Stimulated activated CD4-positive, alpha-beta T cell treated with anti-CD3 and anti-CD28 coated beads, TNF-alpha, amount 100 ng/mL, for 24 hours (primary cell): ENCODE measurements at regions not wholly inside any gene's neighbourhood (a gene's known extent, or its start where the extent isn't known, plus 50 kb on each side); places are given as distances from the start of the nearest gene placed in this dataset.
"Not testable (repeated sequence)": the region's sequence is repeated elsewhere in the genome, so short reads cannot be mapped to it uniquely, and the experiment has no call there.

ENCODE experiments used
- DNase-seq, 3 experiments: peaks; one replicate each; pipeline ENCODE4 v3.0.0-alpha.2; 2020; ENCODE audit warnings: low read depth in 3 of 3

- DNase-seq = no peak
Observed at GRCh38 chr4:177494791-177495190, 52.6 kb upstream of the AGA start.

GRCh38 chr4:177495626-177496025 is 53.4 kb upstream of the AGA start:
- not testable (repeated sequence) for DNase-seq

- no peak for DNase-seq
Observed at GRCh38 chr4:177499537-177499936, 57.3 kb upstream of the AGA start.

- no peak for DNase-seq
Observed at GRCh38 chr4:177505171-177505615, 63.0 kb upstream of the AGA start.

- no peak for DNase-seq
Observed at GRCh38 chr4:177508662-177509061, 66.4 kb upstream of the AGA start.

GRCh38 chr4:177509226-177509745 is 67.0 kb upstream of the AGA start:
- no peak for DNase-seq

- DNase-seq = no peak
Observed at GRCh38 chr4:177511611-177512010, 69.4 kb upstream of the AGA start.

GRCh38 chr4:177512646-177513045 is 70.4 kb upstream of the AGA start:
- DNase-seq = no peak

GRCh38 chr4:177517862-177518261 is 75.6 kb upstream of the AGA start:
- no peak for DNase-seq

- no peak for DNase-seq
Observed at GRCh38 chr4:177519481-177520260, 77.4 kb upstream of the AGA start.

GRCh38 chr4:177528620-177529019 is 86.4 kb upstream of the AGA start:
- no peak for DNase-seq

- no peak for DNase-seq
Observed at GRCh38 chr4:177530561-177530960, 88.3 kb upstream of the AGA start.

GRCh38 chr4:177532358-177532757 is 90.1 kb upstream of the AGA start:
- DNase-seq = no peak

- not testable (repeated sequence) for DNase-seq
Observed at GRCh38 chr4:177534841-177535240, 92.6 kb upstream of the AGA start.

GRCh38 chr4:177546745-177547144 is 104.5 kb upstream of the AGA start:
- DNase-seq = no peak

GRCh38 chr4:177547985-177548384 is 105.7 kb upstream of the AGA start:
- no peak for DNase-seq

- DNase-seq = peak in 1 of 3 experiments; percentile 9
Observed at GRCh38 chr4:177555007-177555574, 112.9 kb upstream of the AGA start.

GRCh38 chr4:177557416-177557815 is 115.2 kb upstream of the AGA start:
- no peak for DNase-seq

GRCh38 chr4:177558995-177559394 is 116.8 kb upstream of the AGA start:
- no peak for DNase-seq

- no peak for DNase-seq
Observed at GRCh38 chr4:177562163-177562562, 119.9 kb upstream of the AGA start.

- no peak for DNase-seq
Observed at GRCh38 chr4:177562859-177563258, 120.6 kb upstream of the AGA start.

GRCh38 chr4:177566691-177567090 is 124.5 kb upstream of the AGA start:
- no peak for DNase-seq

GRCh38 chr4:177568931-177569330 is 126.7 kb upstream of the AGA start:
- no peak for DNase-seq
